GM10248 (cell line): ENCODE measurements at regions not wholly inside any gene's neighbourhood (a gene's known extent, or its start where the extent isn't known, plus 50 kb on each side); places are given as distances from the start of the nearest gene placed in this dataset.

Experiments used
- CTCF ChIA-PET: fragments of 300-600 bp; sonication (Branson Sonifier 250); formaldehyde crosslinking; extraction: SDS; loops from one replicate; lab custom pipeline; 2021; ENCODE audit warnings: antibody characterized with exemption; lab: Yijun Ruan, JAX
- POLR2A ChIA-PET: fragments of 350-650 bp; sonication (Branson Sonifier 250); formaldehyde crosslinking; extraction: SDS; loops from one replicate; lab custom pipeline; 2020; ENCODE audit warnings: antibody characterized with exemption; lab: Yijun Ruan, JAX
- DNase-seq: peaks from one replicate; pipeline ENCODE4 v3.0.0; 2012; ENCODE audit errors: extremely low spot score
- CTCF ChIP-seq: IDR thresholded peaks from 2 replicates; pipeline ENCODE4 v1.5.1; 2012; ENCODE audit warnings: mild to moderate bottlenecking, low read depth; ENCODE audit errors: extremely low read depth, missing control alignments, control extremely low read depth

GRCh38 chr10:130720235-130720634, 584.0 kb downstream of the GLRX3 start:
- CTCF ChIA-PET, result no interaction called here
- POLR2A ChIA-PET, result no interaction called here
- TF ChIP-seq CTCF, result no peak
- no peak for DNase-seq

- POLR2A ChIA-PET, result no interaction called here
- no peak for TF ChIP-seq CTCF
- CTCF ChIA-PET, result no interaction called here
- no peak for DNase-seq
Measured at GRCh38 chr10:130721971-130722370, 585.8 kb downstream of the GLRX3 start.

GRCh38 chr10:130723704-130724103, 587.5 kb downstream of the GLRX3 start:
- POLR2A ChIA-PET, result no interaction called here
- CTCF ChIA-PET, result no interaction called here
- no peak for DNase-seq
- TF ChIP-seq CTCF, result no peak

- no peak for DNase-seq
Measured at GRCh38 chr10:130725474-130725970, 586.0 kb downstream of the TCERG1L start.

GRCh38 chr10:130726996-130727725, 584.4 kb downstream of the TCERG1L start:
- POLR2A ChIA-PET, result no interaction called here
- no peak for TF ChIP-seq CTCF
- no peak for DNase-seq
- CTCF ChIA-PET, result no interaction called here

More at GRCh38 chr10:130725474-130725970, 586.0 kb downstream of the TCERG1L start:
- no peak for TF ChIP-seq CTCF
- POLR2A ChIA-PET, result no interaction called here
- CTCF ChIA-PET, result no interaction called here

- CTCF ChIA-PET, result no interaction called here
- no peak for TF ChIP-seq CTCF
- no peak for DNase-seq
- POLR2A ChIA-PET, result no interaction called here
Measured at GRCh38 chr10:130727766-130728490, 583.6 kb downstream of the TCERG1L start.
